Endothelial cell of umbilical vein (primary cell): ENCODE measurements at regions not wholly inside any gene's neighbourhood (a gene's known extent, or its start where the extent isn't known, plus 50 kb on each side); places are given as distances from the start of the nearest gene placed in this dataset.

Source experiments
- BruUV-seq: library from RNA; stranded (reverse); fragments of 400-500 nt; replicated peaks from 2 replicates; lab custom pipeline; 2021; lab: Mats Ljungman, UMichigan
- CTCF ChIA-PET: fragments of 300-600, 350-600 bp; sonication (Branson Sonifier 250); formaldehyde crosslinking; loops from one replicate; lab custom pipeline; 2021; ENCODE audit warnings: antibody characterized with exemption, inconsistent platforms; lab: Charles Lee
- POLR2A ChIA-PET: fragments of 300-600, 350-600 bp; sonication (Branson Sonifier 250); formaldehyde crosslinking; loops from one replicate; lab custom pipeline; 2021; ENCODE audit warnings: antibody characterized with exemption, inconsistent platforms; lab: Charles Lee
- DNase-seq: peaks from one replicate; pipeline ENCODE4 v3.0.0-alpha.2; 2011; ENCODE audit warnings: low read depth, low spot score
- FAIRE-seq: peaks from 2 replicates; lab custom pipeline; 2011; peaks lifted over from hg19 to GRCh38; lab: Jason Lieb, UNC
- H2AFZ ChIP-seq: 2 replicates; pipeline ENCODE4 v1.6.0; 2012; ENCODE audit warnings: low read depth, low read length, control low read depth, inconsistent platforms
- H3K27ac ChIP-seq: 2 replicates; pipeline ENCODE4 v1.5.1; 2011; ENCODE audit warnings: low read depth, mild to moderate bottlenecking, control low read depth, low read length, moderate library complexity; ENCODE audit not compliant: insufficient read depth
- H3K27me3 ChIP-seq, 2 experiments: 2 replicates each; pipeline versions ENCODE4 v1.6.0 to v1.6.1; 2011; ENCODE audit warnings: low read length in 2 of 2, mixed read lengths in 1 of 2; ENCODE audit not compliant: control insufficient read depth in 2 of 2, insufficient read depth in 2 of 2
- H3K36me3 ChIP-seq, 2 experiments: 2 replicates in 1 of 2; 3 replicates in 1 of 2; pipeline ENCODE4 v1.5.1; 2011; ENCODE audit warnings: low read length in 2 of 2, mild to moderate bottlenecking in 1 of 2, moderate library complexity in 1 of 2; ENCODE audit not compliant: control insufficient read depth in 2 of 2, insufficient read depth in 2 of 2; ENCODE audit errors: extremely low read depth in 1 of 2
- H3K4me1 ChIP-seq: 3 replicates; pipeline ENCODE4 v1.5.1; 2011; ENCODE audit warnings: mild to moderate bottlenecking, low read length; ENCODE audit not compliant: control insufficient read depth, insufficient read depth; ENCODE audit errors: extremely low read depth
- H3K4me2 ChIP-seq: 2 replicates; pipeline ENCODE4 v1.6.1; 2011; ENCODE audit warnings: low read length, control low read depth, mixed read lengths; ENCODE audit not compliant: insufficient read depth
- H3K4me3 ChIP-seq, 3 experiments: fragments of 200-600 bp in 1 of 3; sonication (generic), shearing (Covaris generic) in 1 of 3; replicated peaks in 1 of 3; 2 replicates each; pipeline ENCODE4 v1.5.1; 2011 to 2016; ENCODE audit warnings: control low read depth in 3 of 3, low read length in 3 of 3, mild to moderate bottlenecking in 2 of 3, inconsistent platforms in 1 of 3, low read depth in 1 of 3, moderate library complexity in 1 of 3; ENCODE audit not compliant: insufficient read depth in 1 of 3
- H3K79me2 ChIP-seq: 2 replicates; pipeline ENCODE4 v1.6.0; 2012; ENCODE audit warnings: low read length, inconsistent platforms; ENCODE audit not compliant: control insufficient read depth, insufficient read depth
- H3K9ac ChIP-seq: replicated peaks from 2 replicates; pipeline ENCODE3; 2011; ENCODE audit warnings: low read length, control low read depth; ENCODE audit not compliant: insufficient read depth; ENCODE audit errors: extremely low read depth
- H3K9me1 ChIP-seq: replicated peaks from 3 replicates; pipeline ENCODE4 v1.6.0; 2011; ENCODE audit warnings: mild to moderate bottlenecking, low read length; ENCODE audit not compliant: control insufficient read depth, insufficient read depth; ENCODE audit errors: extremely low read depth
- H3K9me3 ChIP-seq: replicated peaks from 2 replicates; pipeline ENCODE4 v1.5.1; 2012; ENCODE audit warnings: low read length, inconsistent platforms; ENCODE audit not compliant: control insufficient read depth, insufficient read depth
- H4K20me1 ChIP-seq: replicated peaks from 2 replicates; pipeline ENCODE3; 2011; ENCODE audit warnings: mild to moderate bottlenecking, low read length; ENCODE audit not compliant: control insufficient read depth, insufficient read depth; ENCODE audit errors: extremely low read depth
- EZH2 ChIP-seq: IDR thresholded peaks from 2 replicates; pipeline ENCODE4 v1.6.1; 2012; ENCODE audit warnings: borderline replicate concordance, low read depth, mild to moderate bottlenecking, moderate library complexity, low read length, inconsistent platforms; ENCODE audit not compliant: severe bottlenecking
- GATA2 ChIP-seq: IDR thresholded peaks from 2 replicates; pipeline ENCODE4 v1.7.0; 2011; ENCODE audit warnings: low read depth, mild to moderate bottlenecking, moderate library complexity, mixed read lengths, low read length; ENCODE audit not compliant: insufficient read length, insufficient read depth
- JUN ChIP-seq: IDR thresholded peaks from 2 replicates; pipeline ENCODE4 v1.6.1; 2011; ENCODE audit warnings: borderline replicate concordance, low read depth; ENCODE audit not compliant: insufficient read length, insufficient read depth
- MAX ChIP-seq: IDR thresholded peaks from 2 replicates; pipeline ENCODE4 v1.6.1; 2011; ENCODE audit not compliant: insufficient read depth, insufficient read length
- POLR2A ChIP-seq: IDR thresholded peaks from 2 replicates; pipeline ENCODE4 v1.6.1; 2012; ENCODE audit warnings: low read depth, mild to moderate bottlenecking, control low read depth, low read length
- POLR2AphosphoS5 ChIP-seq: IDR thresholded peaks from 2 replicates; pipeline ENCODE4 v1.6.1; 2012; ENCODE audit warnings: low read depth, mild to moderate bottlenecking, control low read depth, low read length, moderate library complexity; ENCODE audit not compliant: insufficient read depth
- dilution Hi-C: fragments of 300-500 bp; cut with MboI; formaldehyde crosslinking; loops from one replicate; pipeline ENCODE4 v1.15.0; 2019; ENCODE audit warnings: low sequenced_read_pairs; ENCODE audit not compliant: extremely low pct_ligation_motif_present
- intact Hi-C: fragments of 100-400 bp; cut with micrococcal nuclease; formaldehyde crosslinking; loops from one replicate; pipeline ENCODE4 v1.10.0; 2022

- H3K36me3 ChIP-seq: no peaks in the 10 kb centered on the region
- H4K20me1 ChIP-seq: no peaks in the 10 kb centered on the region
- dilution Hi-C loops (loop anchor here (25.0 kb wide), 1 partner anchor 143 kb away; the partner anchor contains the start of gene GASK1B), intact Hi-C loops (no loop called here)
- H3K4me3 ChIP-seq: no peak overlapping the region
- CTCF ChIA-PET: interaction anchor here (0.9 kb wide), 1 partner anchor 10 kb away, joined by 4 read pairs; no protein-coding TSS in a partner anchor
- no peaks in the 10 kb centered on the region for H3K9me1 ChIP-seq
- H3K9me3 ChIP-seq: no peaks in the 10 kb centered on the region
- no peaks in the 10 kb centered on the region for H3K27me3 ChIP-seq
- H3K4me1 ChIP-seq: peaks cover 70% of the 10 kb centered on the region
- DNase-seq (no peak), FAIRE-seq (no peak)
- H3K27ac ChIP-seq: no peak overlapping the region
- no peak overlapping the region for H2AFZ ChIP-seq
- H3K4me2 ChIP-seq: peak overlapping the region; percentile 8
- no peaks in the 10 kb centered on the region for H3K79me2 ChIP-seq
- H3K9ac ChIP-seq: no peak overlapping the region
- BruUV-seq: no TSS peak
- TF ChIP-seq POLR2AphosphoS5 (no peak), GATA2 (no peak), EZH2 (no peak), POLR2A (no peak), JUN (no peak)
- POLR2A ChIA-PET: no interaction called here
Measured at GRCh38 chr4:158018831-158019230, 154.0 kb downstream of the GASK1B start.

GRCh38 chr4:158018221-158018830, 154.5 kb downstream of the GASK1B start:
- H3K4me3 ChIP-seq: no peak overlapping the region
- no TSS peak for BruUV-seq
- no peak overlapping the region for H3K27ac ChIP-seq
- intact Hi-C loops (no loop called here), dilution Hi-C loops (loop anchor here (25.0 kb wide), 1 partner anchor 144 kb away; the partner anchor contains the start of gene GASK1B)
- H2AFZ ChIP-seq: no peak overlapping the region
- no peaks in the 10 kb centered on the region for H3K27me3 ChIP-seq
- H3K9ac ChIP-seq: no peak overlapping the region
- H3K4me2 ChIP-seq: peak overlapping the region; percentile 8
- TF ChIP-seq MAX: no peak
- no peak for TF ChIP-seq POLR2AphosphoS5
- TF ChIP-seq GATA2: no peak
- no peak for TF ChIP-seq POLR2A
- ChIA-PET POLR2A (no interaction called here), CTCF (interaction anchor here (0.9 to 1.1 kb wide), 2 partner anchors 10 to 154 kb away, joined by 4 read pairs; no protein-coding TSS in a partner anchor)
- H4K20me1 ChIP-seq: no peaks in the 10 kb centered on the region
- peaks cover 75% of the 10 kb centered on the region for H3K4me1 ChIP-seq
- H3K79me2 ChIP-seq: no peaks in the 10 kb centered on the region
- no peaks in the 10 kb centered on the region for H3K36me3 ChIP-seq
- H3K9me1 ChIP-seq: no peaks in the 10 kb centered on the region
- no peaks in the 10 kb centered on the region for H3K9me3 ChIP-seq
- no peak for FAIRE-seq
- peak; percentile 67 for DNase-seq
